Left kidney (tissue), 1 donor: ENCODE measurements at regions not wholly inside any gene's neighbourhood (a gene's known extent, or its start where the extent isn't known, plus 50 kb on each side); places are given as distances from the start of the nearest gene placed in this dataset.
A peak's percentile ranks its signal among the peaks of the same experiment; 100 is the strongest.
"Not testable (repeated sequence)": the region's sequence is repeated elsewhere in the genome, so short reads cannot be mapped to it uniquely, and the experiment has no call there.

Experiments used
- DNase-seq: peaks from one replicate; pipeline ENCODE4 v3.0.0-alpha.2; 2013

DNA sequence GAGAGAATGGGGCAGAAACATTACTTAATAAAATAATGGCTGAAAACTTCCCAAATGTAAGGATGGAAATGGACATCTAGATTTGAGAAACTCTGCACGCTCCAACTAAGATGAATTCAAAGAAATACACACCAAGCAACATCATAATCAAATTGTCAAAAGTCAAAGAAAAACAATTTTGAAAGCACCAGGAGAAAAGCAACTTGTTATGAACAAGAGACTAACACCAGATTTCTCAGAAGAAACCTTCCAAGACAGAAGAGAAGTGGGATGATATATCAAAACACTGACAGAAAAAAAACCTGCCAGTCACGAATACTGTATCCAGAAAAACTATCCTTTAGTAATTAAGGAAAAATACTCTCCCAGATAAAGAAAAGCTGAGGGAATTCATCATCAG lies 208.6 kb upstream of the SAMSN1 start:
- DNase-seq: no peak

GRCh38 chr21:14754259-14754604 lies 208.1 kb upstream of the SAMSN1 start:
- no peak for DNase-seq

GRCh38 chr21:14753466-14754258 lies 207.5 kb upstream of the SAMSN1 start:
- no peak for DNase-seq

GRCh38 chr21:14753069-14753465 lies 207.0 kb upstream of the SAMSN1 start:
- DNase-seq: no peak

GRCh38 chr21:14752345-14752909 lies 206.3 kb upstream of the SAMSN1 start:
- no peak for DNase-seq

DNA sequence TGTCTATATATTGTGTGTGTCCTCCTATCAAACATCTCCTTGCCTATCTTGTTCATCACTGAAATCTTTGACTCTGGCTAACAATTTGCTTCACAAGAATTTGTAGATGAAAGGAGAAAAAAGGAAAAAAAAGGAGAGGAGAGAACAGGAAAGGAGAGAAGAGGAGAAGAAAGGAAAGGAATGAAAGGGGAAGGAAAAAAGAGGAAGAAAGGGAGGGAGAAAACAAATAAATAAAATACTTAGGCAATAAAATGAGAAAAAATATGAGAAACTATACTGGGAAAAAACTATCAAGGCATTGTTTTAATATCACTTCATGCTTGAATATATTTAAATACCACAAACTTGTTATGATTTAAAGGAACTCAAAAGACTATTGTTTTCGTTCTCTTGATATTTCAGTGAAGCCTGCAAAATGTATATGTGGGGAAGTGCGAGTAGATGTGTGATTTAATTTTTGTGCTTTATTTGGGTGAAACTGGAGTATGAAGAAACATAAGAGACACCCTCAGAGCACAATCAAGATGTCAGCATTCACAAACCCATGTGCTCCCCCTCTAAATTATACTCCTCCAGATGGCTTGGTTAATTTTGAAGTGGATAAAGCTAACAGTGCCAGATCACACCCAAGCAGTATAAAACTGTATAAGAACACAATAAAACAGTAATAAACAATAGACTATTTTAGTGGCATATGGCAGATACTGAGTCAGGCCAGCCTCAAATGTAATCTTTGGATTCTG lies 205.7 kb upstream of the SAMSN1 start:
- DNase-seq: no peak

- no peak for DNase-seq
These were observed 204.9 kb upstream of the SAMSN1 start for GRCh38 chr21:14751011-14751410.

- no peak for DNase-seq
These were observed 203.9 kb upstream of the SAMSN1 start for GRCh38 chr21:14750041-14750440.

GRCh38 chr21:14748662-14749061 lies 202.5 kb upstream of the SAMSN1 start:
- no peak for DNase-seq

GRCh38 chr21:14744368-14744767 lies 198.3 kb upstream of the SAMSN1 start:
- no peak for DNase-seq

- no peak for DNase-seq
These were observed 196.0 kb upstream of the SAMSN1 start for GRCh38 chr21:14742119-14742518.

DNA sequence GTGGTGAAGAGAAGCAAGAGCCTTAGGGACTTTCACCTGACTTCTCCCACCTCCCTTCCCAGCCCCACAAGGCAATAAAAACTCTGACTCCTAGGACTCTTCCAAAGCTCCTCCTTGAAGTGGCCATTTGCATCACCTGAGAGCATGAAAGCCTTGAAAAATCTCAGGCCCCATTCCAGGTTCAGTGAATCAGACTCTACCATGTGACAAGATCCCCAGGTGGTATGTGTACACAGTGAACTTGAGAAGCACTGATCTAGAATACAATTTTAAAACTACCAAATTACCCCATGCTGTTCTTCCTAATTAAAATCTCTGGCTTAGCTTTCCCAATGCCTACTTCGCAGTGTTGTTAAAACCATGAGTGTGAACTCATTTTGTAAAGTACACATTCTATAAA lies 195.1 kb upstream of the SAMSN1 start:
- DNase-seq: no peak

- no peak for DNase-seq
These were observed 194.6 kb upstream of the SAMSN1 start for GRCh38 chr21:14740692-14741091.

DNA sequence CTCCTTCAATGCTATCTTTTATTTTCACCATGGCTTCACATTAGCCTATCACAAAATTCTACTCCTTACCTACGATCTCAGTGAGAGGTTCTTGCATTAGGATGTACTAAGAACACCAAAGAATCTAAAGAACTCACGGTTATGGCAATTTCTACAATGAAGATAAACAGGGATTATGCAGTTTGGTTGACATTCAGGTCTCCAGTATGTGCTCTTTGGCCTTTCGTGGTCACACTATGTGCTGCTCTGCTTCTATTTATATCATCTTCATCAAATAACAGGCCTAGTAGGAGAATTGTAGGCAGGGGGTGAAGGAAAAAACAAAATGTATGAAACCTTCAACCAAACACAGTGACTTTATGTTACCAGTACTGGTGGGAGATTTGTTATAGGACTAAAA lies 194.0 kb upstream of the SAMSN1 start:
- DNase-seq: no peak

GRCh38 chr21:14739590-14739989 lies 193.5 kb upstream of the SAMSN1 start:
- DNase-seq: no peak

DNA sequence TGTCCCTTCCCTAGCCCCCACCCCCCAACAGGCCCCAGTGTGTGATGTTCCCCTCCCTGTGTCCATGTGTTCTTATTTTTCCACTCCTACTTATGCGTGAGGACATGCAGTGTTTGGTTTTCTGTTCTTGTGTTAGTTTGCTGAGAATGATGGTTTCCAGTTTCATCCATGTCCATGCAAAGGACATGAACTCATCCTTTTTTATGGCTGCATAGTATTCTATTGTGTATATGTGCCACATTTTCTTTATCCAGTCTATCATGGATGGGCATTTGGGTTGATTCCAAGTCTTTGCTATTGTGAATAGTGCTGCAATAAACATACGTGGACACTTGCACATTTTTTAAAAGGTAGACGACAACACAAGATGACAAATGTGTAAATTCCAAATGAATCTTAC lies 192.5 kb upstream of the SAMSN1 start:
- DNase-seq: not testable (repeated sequence)

- DNase-seq: peak; percentile 24
These were observed 191.8 kb upstream of the SAMSN1 start for GRCh38 chr21:14737922-14738321.

GRCh38 chr21:14737284-14737691 lies 191.2 kb upstream of the SAMSN1 start:
- DNase-seq: no peak

- no peak for DNase-seq
These were observed 190.6 kb upstream of the SAMSN1 start for GRCh38 chr21:14736672-14737071.

DNA sequence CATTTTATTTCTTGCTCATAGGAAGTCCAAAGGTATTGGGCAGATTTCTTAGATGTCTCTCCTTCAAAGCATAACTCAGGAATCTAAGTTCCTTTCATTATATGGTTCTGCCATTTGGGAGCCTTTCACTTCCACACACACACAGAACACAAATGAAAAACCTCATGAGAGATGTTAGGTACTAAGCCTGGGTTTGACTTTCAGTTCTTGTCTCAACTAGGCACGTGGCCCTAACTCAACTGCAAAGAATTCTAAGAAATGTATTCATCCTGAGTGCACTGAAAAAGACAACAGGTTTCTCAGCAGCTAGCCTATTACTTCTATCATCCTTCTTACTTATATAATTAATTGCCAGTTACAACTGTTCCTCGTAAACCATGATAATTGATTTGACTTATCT lies 190.0 kb upstream of the SAMSN1 start:
- DNase-seq: no peak

DNA sequence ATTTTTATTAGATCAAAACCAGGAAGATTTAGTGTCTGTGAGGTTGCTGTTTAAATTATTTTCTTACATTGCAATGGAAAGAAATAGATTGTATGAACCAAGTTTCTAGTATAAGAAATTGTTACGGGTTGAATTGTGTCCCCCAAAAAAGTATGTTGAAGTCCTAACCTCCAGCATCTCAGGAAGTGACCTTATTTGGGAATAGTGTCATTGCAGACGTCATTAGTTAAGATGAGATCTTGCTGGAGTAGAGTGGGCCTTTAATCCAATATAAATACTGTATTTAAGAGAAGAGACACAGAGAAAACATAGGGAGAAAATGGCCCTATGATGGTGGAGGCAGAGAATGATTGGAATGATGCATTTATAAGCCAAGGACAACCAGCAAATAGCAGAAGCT lies 188.7 kb upstream of the SAMSN1 start:
- DNase-seq: no peak

DNA sequence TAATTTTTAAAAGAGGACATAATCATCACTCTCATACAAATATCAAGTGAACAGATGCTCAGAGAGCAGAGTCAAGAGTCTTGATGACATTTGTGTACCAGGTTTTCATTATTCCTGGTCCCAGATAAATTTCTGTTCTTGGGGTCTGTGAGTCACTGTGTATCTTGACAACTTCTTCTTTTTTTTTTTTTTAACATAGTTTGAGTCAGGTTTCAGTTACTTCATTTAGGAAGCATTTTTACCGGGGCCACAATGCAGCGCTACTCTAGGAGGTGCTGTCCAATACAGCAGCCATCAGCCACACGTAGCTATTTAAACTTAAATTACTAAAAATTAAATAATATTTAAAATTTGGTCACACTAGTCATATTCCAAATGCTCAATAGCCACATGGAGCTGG lies 188.1 kb upstream of the SAMSN1 start:
- DNase-seq: no peak

- DNase-seq: no peak
These were observed 179.1 kb upstream of the SAMSN1 start for GRCh38 chr21:14725219-14725618.
